ENCODE measurements at regions not wholly inside any gene's neighbourhood (a gene's known extent, or its start where the extent isn't known, plus 50 kb on each side); places are given as distances from the start of the nearest gene placed in this dataset.

DNA sequence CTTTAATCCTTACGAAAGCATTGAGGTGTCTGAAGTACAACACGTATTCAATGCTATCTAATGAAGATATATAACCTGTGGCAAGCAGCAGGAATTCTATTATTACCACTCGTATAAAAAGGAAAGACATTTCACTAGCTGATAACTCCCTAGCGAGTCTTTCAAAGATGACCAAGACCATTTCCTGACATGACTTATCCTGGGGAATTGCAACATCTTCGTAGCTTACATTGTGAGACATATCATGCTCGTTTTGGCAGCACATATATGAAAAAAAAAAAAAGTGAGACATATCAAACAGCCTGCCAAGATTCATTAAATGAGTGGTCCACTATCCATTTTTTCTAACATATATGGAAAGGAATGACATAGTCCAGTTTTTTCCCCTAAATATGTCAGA is 337.0 kb downstream of the FSCB start:
- CTCF ChIA-PET, result no interaction called here
- Histone ChIP-seq H3K4me3 (ENCODE audit: low read depth, low read length) (no peak overlapping the region), H3K9me3 (no peaks in the 10 kb centered on the region), H3K4me1 (no peaks in the 10 kb centered on the region), H3K36me3 (ENCODE audit: control insufficient read depth, insufficient read depth, low read length) (no peaks in the 10 kb centered on the region), H3K27me3 (replicated peaks; ENCODE audit: control insufficient read depth, insufficient read depth, low read length) (no peaks in the 10 kb centered on the region)
- POLR2A ChIA-PET, result no interaction called here
- H3K27ac Mint-ChIP-seq (ENCODE audit: unreplicated experiment), result no peak overlapping the region
- intact Hi-C loops (cut with micrococcal nuclease; ENCODE audit: unreplicated experiment), result no loop called here
- no peaks in the 10 kb centered on the region for H3K36me3 Mint-ChIP-seq (ENCODE audit: insufficient read depth, unreplicated experiment)
- peaks cover 12% of the 10 kb centered on the region for H3K9me3 Mint-ChIP-seq (ENCODE audit: unreplicated experiment)
- H3K27me3 Mint-ChIP-seq (ENCODE audit: insufficient read depth, unreplicated experiment), result no peaks in the 10 kb centered on the region
- DNase-seq, result no peak
- TF ChIP-seq, protein P1, sequence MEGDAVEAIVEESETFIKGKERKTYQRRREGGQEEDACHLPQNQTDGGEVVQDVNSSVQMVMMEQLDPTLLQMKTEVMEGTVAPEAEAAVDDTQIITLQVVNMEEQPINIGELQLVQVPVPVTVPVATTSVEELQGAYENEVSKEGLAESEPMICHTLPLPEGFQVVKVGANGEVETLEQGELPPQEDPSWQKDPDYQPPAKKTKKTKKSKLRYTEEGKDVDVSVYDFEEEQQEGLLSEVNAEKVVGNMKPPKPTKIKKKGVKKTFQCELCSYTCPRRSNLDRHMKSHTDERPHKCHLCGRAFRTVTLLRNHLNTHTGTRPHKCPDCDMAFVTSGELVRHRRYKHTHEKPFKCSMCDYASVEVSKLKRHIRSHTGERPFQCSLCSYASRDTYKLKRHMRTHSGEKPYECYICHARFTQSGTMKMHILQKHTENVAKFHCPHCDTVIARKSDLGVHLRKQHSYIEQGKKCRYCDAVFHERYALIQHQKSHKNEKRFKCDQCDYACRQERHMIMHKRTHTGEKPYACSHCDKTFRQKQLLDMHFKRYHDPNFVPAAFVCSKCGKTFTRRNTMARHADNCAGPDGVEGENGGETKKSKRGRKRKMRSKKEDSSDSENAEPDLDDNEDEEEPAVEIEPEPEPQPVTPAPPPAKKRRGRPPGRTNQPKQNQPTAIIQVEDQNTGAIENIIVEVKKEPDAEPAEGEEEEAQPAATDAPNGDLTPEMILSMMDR (IDR thresholded peaks at IDR 0.05; ENCODE audit: insufficient read depth in 1 of 2, low read depth in 1 of 2, low read length in 1 of 2, severe bottlenecking in 1 of 2, unreplicated experiment in 1 of 2), result no peak
- no peak overlapping the region for H3K4me3 Mint-ChIP-seq (ENCODE audit: unreplicated experiment)
- no TSS peak for BruUV-seq (replicated peaks)
- no peaks in the 10 kb centered on the region for H3K4me1 Mint-ChIP-seq (ENCODE audit: low read depth, unreplicated experiment)

DNA sequence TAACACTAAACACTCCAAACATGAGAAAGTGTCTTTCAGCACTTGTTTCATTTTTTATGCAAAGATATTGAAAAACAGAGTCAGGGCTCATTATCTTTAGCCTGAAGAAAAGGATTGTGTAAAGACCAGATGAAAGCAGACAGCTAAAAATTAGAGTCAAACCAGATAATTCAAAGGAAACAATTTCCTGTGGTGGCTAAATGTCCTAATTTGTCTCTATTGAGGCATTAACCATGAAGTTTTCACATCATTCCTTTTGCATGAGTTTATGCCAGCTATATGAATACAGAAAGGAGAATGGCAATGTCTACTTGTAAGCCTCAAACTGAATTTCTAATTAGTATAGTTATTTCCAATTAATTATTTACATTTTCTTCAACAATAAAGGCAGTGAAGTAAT is 338.5 kb downstream of the FSCB start:
- H3K4me1 ChIP-seq, result no peaks in the 10 kb centered on the region
- Mint-ChIP-seq H3K4me3 (ENCODE audit: unreplicated experiment) (no peak overlapping the region), H3K9me3 (ENCODE audit: unreplicated experiment) (no peaks in the 10 kb centered on the region), H3K36me3 (ENCODE audit: insufficient read depth, unreplicated experiment) (no peaks in the 10 kb centered on the region), H3K27ac (ENCODE audit: unreplicated experiment) (no peak overlapping the region), H3K4me1 (ENCODE audit: low read depth, unreplicated experiment) (no peaks in the 10 kb centered on the region), H3K27me3 (ENCODE audit: insufficient read depth, unreplicated experiment) (no peaks in the 10 kb centered on the region)
- H3K27me3 ChIP-seq (replicated peaks; ENCODE audit: control insufficient read depth, insufficient read depth, low read length), result no peaks in the 10 kb centered on the region
- H3K4me3 ChIP-seq (ENCODE audit: low read depth, low read length), result no peak overlapping the region
- BruUV-seq (replicated peaks), result no TSS peak
- CTCF ChIA-PET, result no interaction called here
- H3K36me3 ChIP-seq (ENCODE audit: control insufficient read depth, insufficient read depth, low read length), result no peaks in the 10 kb centered on the region
- H3K9me3 ChIP-seq, result no peaks in the 10 kb centered on the region
- no peak for DNase-seq
- intact Hi-C loops (cut with micrococcal nuclease; ENCODE audit: unreplicated experiment), result no loop called here
- POLR2A ChIA-PET, result no interaction called here
- TF ChIP-seq, protein P1 (IDR thresholded peaks at IDR 0.05; ENCODE audit: insufficient read depth in 1 of 2, low read depth in 1 of 2, low read length in 1 of 2, severe bottlenecking in 1 of 2, unreplicated experiment in 1 of 2), result no peak

DNA sequence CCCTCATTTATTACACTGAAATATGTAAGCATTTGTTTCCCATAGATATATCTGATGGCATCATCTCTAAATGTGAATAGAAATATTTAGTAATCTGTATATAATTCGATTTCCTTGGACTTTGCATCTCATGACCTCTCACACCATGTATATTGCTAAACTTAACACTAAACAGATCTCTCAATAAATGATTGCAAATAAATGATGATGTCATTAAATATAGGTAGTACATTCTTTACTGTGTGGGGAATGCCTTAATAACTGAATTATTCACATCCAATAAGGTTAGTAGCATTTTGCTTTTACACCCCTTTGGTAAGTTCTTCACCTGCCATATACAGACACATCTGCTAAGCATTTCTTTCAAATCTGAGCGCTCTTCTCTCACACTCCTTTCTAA is 340.5 kb downstream of the FSCB start:
- ChIA-PET POLR2A (no interaction called here), CTCF (no interaction called here)
- H3K4me1 Mint-ChIP-seq (ENCODE audit: low read depth, unreplicated experiment), result no peaks in the 10 kb centered on the region
- H3K27me3 Mint-ChIP-seq (ENCODE audit: insufficient read depth, unreplicated experiment), result no peaks in the 10 kb centered on the region
- peaks cover 6% of the 10 kb centered on the region; the same call in 1 of the 2 replicates for H3K9me3 ChIP-seq
- no peak for DNase-seq
- H3K36me3 Mint-ChIP-seq (ENCODE audit: insufficient read depth, unreplicated experiment), result no peaks in the 10 kb centered on the region
- no peaks in the 10 kb centered on the region for H3K4me1 ChIP-seq
- H3K4me3 ChIP-seq (ENCODE audit: low read depth, low read length), result no peak overlapping the region
- no peaks in the 10 kb centered on the region for H3K9me3 Mint-ChIP-seq (ENCODE audit: unreplicated experiment)
- no peak overlapping the region for H3K27ac Mint-ChIP-seq (ENCODE audit: unreplicated experiment)
- TF ChIP-seq, protein P1 (IDR thresholded peaks at IDR 0.05; ENCODE audit: insufficient read depth in 1 of 2, low read depth in 1 of 2, low read length in 1 of 2, severe bottlenecking in 1 of 2, unreplicated experiment in 1 of 2), result no peak
- no peak overlapping the region for H3K4me3 Mint-ChIP-seq (ENCODE audit: unreplicated experiment)
- BruUV-seq (replicated peaks), result no TSS peak
- no peaks in the 10 kb centered on the region for H3K36me3 ChIP-seq (ENCODE audit: control insufficient read depth, insufficient read depth, low read length)
- intact Hi-C loops (cut with micrococcal nuclease; ENCODE audit: unreplicated experiment), result no loop called here
- H3K27me3 ChIP-seq (replicated peaks; ENCODE audit: control insufficient read depth, insufficient read depth, low read length), result no peaks in the 10 kb centered on the region

All from Caco-2 (cell line).